Trophoblast cell (in vitro differentiated cells and primary cell): ENCODE measurements at regions not wholly inside any gene's neighbourhood (a gene's known extent, or its start where the extent isn't known, plus 50 kb on each side); places are given as distances from the start of the nearest gene placed in this dataset.

Source experiments
- DNase-seq, 2 donors: peaks; one replicate each; pipeline ENCODE4 v3.0.0-alpha.2; 2016
- H2AFZ ChIP-seq: 2 replicates; pipeline ENCODE4 v1.6.1; 2013; ENCODE audit warnings: low read length, moderate library complexity, mild to moderate bottlenecking; ENCODE audit not compliant: insufficient read depth, poor library complexity
- H2AK5ac ChIP-seq: 2 replicates; pipeline ENCODE4 v1.6.1; 2013; ENCODE audit warnings: mild to moderate bottlenecking, low read length
- H2BK120ac ChIP-seq: 2 replicates; pipeline ENCODE4 v1.6.1; 2013; ENCODE audit warnings: low read length, mild to moderate bottlenecking, moderate library complexity; ENCODE audit not compliant: insufficient read depth, poor library complexity
- H2BK12ac ChIP-seq: 2 replicates; pipeline ENCODE4 v1.6.1; 2013; ENCODE audit warnings: mild to moderate bottlenecking, low read length, moderate library complexity
- H2BK5ac ChIP-seq: 2 replicates; pipeline ENCODE4 v1.6.1; 2013; ENCODE audit warnings: low read length, low read depth, moderate library complexity, mild to moderate bottlenecking; ENCODE audit not compliant: poor library complexity
- H3K14ac ChIP-seq: 2 replicates; pipeline ENCODE4 v1.6.1; 2013; ENCODE audit warnings: mild to moderate bottlenecking, low read length
- H3K18ac ChIP-seq: 2 replicates; pipeline ENCODE4 v1.6.1; 2013; ENCODE audit warnings: mild to moderate bottlenecking, low read length
- H3K23ac ChIP-seq: 2 replicates; pipeline ENCODE4 v1.6.1; 2013; ENCODE audit warnings: low read length
- H3K27ac ChIP-seq: 2 replicates; pipeline ENCODE4 v1.5.1; 2013; ENCODE audit warnings: low read depth, mild to moderate bottlenecking, inconsistent platforms, low read length, moderate library complexity
- H3K27me3 ChIP-seq: 2 replicates; pipeline ENCODE4 v1.6.1; 2013; ENCODE audit warnings: inconsistent platforms, mild to moderate bottlenecking, low read length, moderate library complexity; ENCODE audit not compliant: insufficient read depth
- H3K36me3 ChIP-seq, 2 experiments: 1 replicate in 1 of 2; 2 replicates in 1 of 2; pipeline ENCODE4 v1.6.1; 2013; ENCODE audit warnings: low read length in 2 of 2, mild to moderate bottlenecking in 2 of 2, moderate library complexity in 1 of 2; ENCODE audit not compliant: insufficient read depth in 2 of 2, control insufficient read depth in 1 of 2
- H3K4ac ChIP-seq: 2 replicates; pipeline ENCODE4 v1.6.1; 2013; ENCODE audit warnings: low read depth, mild to moderate bottlenecking, low read length, moderate library complexity
- H3K4me1 ChIP-seq, 2 experiments: 1 replicate in 1 of 2; 2 replicates in 1 of 2; pipeline ENCODE4 v1.6.1; 2013; ENCODE audit warnings: low read length in 2 of 2, mild to moderate bottlenecking in 2 of 2, moderate library complexity in 1 of 2; ENCODE audit not compliant: insufficient read depth in 2 of 2, control insufficient read depth in 1 of 2
- H3K4me2 ChIP-seq: 2 replicates; pipeline ENCODE4 v1.6.1; 2013; ENCODE audit warnings: inconsistent platforms, mild to moderate bottlenecking, low read length, moderate library complexity
- H3K4me3 ChIP-seq: 2 replicates; pipeline ENCODE4 v1.5.1; 2013; ENCODE audit warnings: mild to moderate bottlenecking, low read depth, low read length, inconsistent platforms
- H3K79me1 ChIP-seq: one replicate; pipeline ENCODE4 v1.6.1; 2013; ENCODE audit warnings: low read length
- H3K79me2 ChIP-seq: 2 replicates; pipeline ENCODE4 v1.6.1; 2013; ENCODE audit warnings: low read length, mild to moderate bottlenecking; ENCODE audit not compliant: control insufficient read depth, insufficient read depth, poor library complexity
- H3K9ac ChIP-seq: 2 replicates; pipeline ENCODE4 v1.6.1; 2013; ENCODE audit warnings: mild to moderate bottlenecking, low read length
- H3K9me3 ChIP-seq: 2 replicates; pipeline ENCODE4 v1.6.1; 2013; ENCODE audit warnings: low read depth, mild to moderate bottlenecking, control low read depth, inconsistent platforms, low read length; ENCODE audit not compliant: insufficient read depth
- H4K12ac ChIP-seq: 2 replicates; pipeline ENCODE4 v1.6.1; 2013; ENCODE audit warnings: low read depth, mild to moderate bottlenecking, low read length, moderate library complexity
- H4K8ac ChIP-seq: 2 replicates; pipeline ENCODE4 v1.6.1; 2013; ENCODE audit warnings: low read depth, mild to moderate bottlenecking, low read length, moderate library complexity
- H4K91ac ChIP-seq: one replicate; pipeline ENCODE4 v1.6.1; 2013; ENCODE audit warnings: low read depth, mild to moderate bottlenecking, low read length, moderate library complexity
- WGBS: extraction: QIAGEN DNeasy Blood & Tissue Kit; methylation state at CpG from one replicate; pipeline ENCODE4 v1.1.7; 2013; ENCODE audit warnings: missing lambda C conversion rate; ENCODE audit not compliant: insufficient read length, insufficient coverage; ENCODE audit errors: extremely low coverage; 5-methylcytosine and 5-hydroxymethylcytosine counted together

DNA sequence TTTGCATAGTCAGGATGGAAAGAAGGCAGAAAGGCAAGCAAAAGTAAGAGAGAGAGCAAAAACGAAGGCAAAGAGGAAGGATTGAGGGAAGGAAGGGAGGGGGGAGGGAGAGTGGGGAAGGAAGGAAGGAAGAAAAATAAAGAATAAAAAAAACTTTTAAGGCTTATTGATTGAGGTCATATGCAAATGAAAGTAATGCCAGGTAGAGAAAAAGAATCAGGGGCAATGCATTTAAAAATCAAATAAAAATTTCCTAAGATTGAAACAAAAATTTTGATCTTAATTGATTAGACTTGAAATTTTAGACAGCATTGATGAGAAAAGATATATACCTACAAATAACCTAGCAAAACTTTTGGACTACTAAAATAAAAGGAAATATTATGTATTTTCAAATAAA lies 153.9 kb upstream of the KIF2B start:
- no peak overlapping the region for H3K23ac ChIP-seq
- no peak for DNase-seq
- no peak overlapping the region for H3K14ac ChIP-seq
- no peak overlapping the region for H4K12ac ChIP-seq
- no peaks in the 10 kb centered on the region for H3K79me1 ChIP-seq
- H3K4me1 ChIP-seq = no peaks in the 10 kb centered on the region
- H2AFZ ChIP-seq = no peak overlapping the region
- H3K18ac ChIP-seq = no peak overlapping the region
- H3K9me3 ChIP-seq = peaks cover 3% of the 10 kb centered on the region
- no CpG with 5 or more reads among the region's 1 CpG for WGBS
- H2BK120ac ChIP-seq = no peak overlapping the region
- no peaks in the 10 kb centered on the region for H3K79me2 ChIP-seq
- H4K91ac ChIP-seq = no peak overlapping the region
- no peaks in the 10 kb centered on the region for H3K27me3 ChIP-seq
- no peak overlapping the region for H2BK5ac ChIP-seq
- H3K36me3 ChIP-seq = no peaks in the 10 kb centered on the region
- H3K27ac ChIP-seq = no peak overlapping the region
- no peak overlapping the region for H3K4me2 ChIP-seq
- no peak overlapping the region for H3K4ac ChIP-seq
- no peak overlapping the region for H3K9ac ChIP-seq
- no peak overlapping the region for H2BK12ac ChIP-seq
- H4K8ac ChIP-seq = no peak overlapping the region
- H3K4me3 ChIP-seq = no peak overlapping the region
- H2AK5ac ChIP-seq = no peak overlapping the region

DNA sequence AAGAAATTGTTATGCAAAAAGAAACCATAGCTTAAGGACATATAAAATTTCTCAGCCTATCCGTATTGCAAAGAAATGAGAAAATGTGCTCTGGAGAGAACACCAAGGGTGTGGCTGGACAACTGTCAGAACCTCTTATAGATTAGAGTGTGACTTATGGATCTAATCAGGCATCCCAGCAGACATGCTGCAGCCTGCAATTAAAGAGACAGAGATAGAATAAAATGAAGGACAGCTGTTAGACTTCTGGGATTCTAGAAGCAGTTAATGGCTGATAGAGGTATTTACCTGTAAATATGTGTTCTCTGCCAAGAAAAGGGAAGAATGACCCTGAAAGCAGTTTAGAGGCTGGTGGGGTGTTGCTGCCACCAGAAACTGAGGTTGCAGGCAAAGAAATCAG lies 160.1 kb upstream of the KIF2B start:
- H3K4me2 ChIP-seq = no peak overlapping the region
- H4K8ac ChIP-seq = no peak overlapping the region
- H3K4me1 ChIP-seq = no peaks in the 10 kb centered on the region
- no peak overlapping the region for H2BK12ac ChIP-seq
- no CpG with 5 or more reads among the region's 1 CpG for whole genome bisulfite sequencing
- no peak overlapping the region for H3K4me3 ChIP-seq
- no peak overlapping the region for H4K91ac ChIP-seq
- no peaks in the 10 kb centered on the region for H3K9me3 ChIP-seq
- no peaks in the 10 kb centered on the region for H3K79me1 ChIP-seq
- no peak for DNase-seq
- no peak overlapping the region for H2AFZ ChIP-seq
- no peak overlapping the region for H3K27ac ChIP-seq
- no peak overlapping the region for H3K14ac ChIP-seq
- H2BK5ac ChIP-seq = no peak overlapping the region
- H3K23ac ChIP-seq = no peak overlapping the region
- H3K4ac ChIP-seq = no peak overlapping the region
- no peaks in the 10 kb centered on the region for H3K27me3 ChIP-seq
- H4K12ac ChIP-seq = no peak overlapping the region
- no peak overlapping the region for H3K18ac ChIP-seq
- no peaks in the 10 kb centered on the region for H3K36me3 ChIP-seq
- no peaks in the 10 kb centered on the region for H3K79me2 ChIP-seq
- no peak overlapping the region for H2BK120ac ChIP-seq
- H3K9ac ChIP-seq = no peak overlapping the region
- no peak overlapping the region for H2AK5ac ChIP-seq

DNA sequence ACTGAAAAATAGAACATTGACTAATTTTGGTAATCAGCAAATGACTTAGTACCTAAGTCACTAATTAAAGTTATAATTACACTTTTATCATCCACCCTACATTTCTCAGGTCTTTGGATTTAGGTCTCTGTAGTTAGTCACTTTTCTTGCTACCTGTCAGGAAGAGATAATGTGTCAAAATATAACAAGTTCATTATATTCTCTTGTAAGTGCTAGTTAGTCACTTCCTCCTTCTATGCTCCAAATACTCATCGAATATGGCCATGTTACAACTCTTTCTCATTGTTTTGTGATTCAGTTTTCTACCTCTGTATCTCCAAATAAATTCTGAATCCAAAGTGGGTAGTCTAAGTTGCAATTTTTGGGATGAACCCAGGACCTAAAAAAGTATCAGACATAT lies 163.5 kb upstream of the KIF2B start:
- Histone ChIP-seq H3K79me1 (no peaks in the 10 kb centered on the region), H4K8ac (no peak overlapping the region), H3K4me3 (no peak overlapping the region), H3K4me1 (no peaks in the 10 kb centered on the region), H2BK5ac (no peak overlapping the region), H3K27ac (no peak overlapping the region), H4K91ac (no peak overlapping the region), H3K79me2 (no peaks in the 10 kb centered on the region), H3K18ac (no peak overlapping the region), H3K4me2 (no peak overlapping the region), H3K9me3 (no peaks in the 10 kb centered on the region), H2BK120ac (no peak overlapping the region), H3K14ac (no peak overlapping the region), H3K23ac (no peak overlapping the region), H2AK5ac (no peak overlapping the region), H4K12ac (no peak overlapping the region), H3K4ac (no peak overlapping the region), H3K36me3 (no peaks in the 10 kb centered on the region), H3K27me3 (no peaks in the 10 kb centered on the region), H2BK12ac (no peak overlapping the region), H3K9ac (no peak overlapping the region), H2AFZ (no peak overlapping the region)
- no CpG with 5 or more reads among the region's 1 CpG for WGBS
- no peak for DNase-seq

DNA sequence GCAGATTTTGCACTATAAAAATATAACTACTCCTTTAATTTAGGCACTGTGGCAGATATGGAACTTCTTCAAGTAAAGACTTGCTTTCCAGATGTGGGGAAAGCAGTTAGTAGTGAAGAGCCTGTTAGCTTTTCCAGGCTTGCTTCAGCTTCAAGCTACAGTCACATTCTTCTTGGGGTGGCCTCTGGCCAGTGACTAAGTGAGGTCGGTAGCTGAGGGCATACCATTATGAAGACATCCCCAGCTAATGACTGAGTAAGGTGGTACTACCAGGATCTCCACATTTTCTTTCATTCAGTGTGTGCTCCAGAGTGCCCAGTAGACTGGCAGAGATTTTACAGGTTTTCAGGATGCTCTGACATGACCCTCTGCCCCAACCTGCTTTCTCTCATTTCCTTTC lies 167.1 kb upstream of the KIF2B start:
- no peak overlapping the region for H4K12ac ChIP-seq
- no peak overlapping the region for H3K27ac ChIP-seq
- H3K4me2 ChIP-seq = no peak overlapping the region
- H3K14ac ChIP-seq = no peak overlapping the region
- H2AK5ac ChIP-seq = no peak overlapping the region
- H3K4me1 ChIP-seq = no peaks in the 10 kb centered on the region
- no peak overlapping the region for H4K91ac ChIP-seq
- H3K4me3 ChIP-seq = no peak overlapping the region
- WGBS = no CpG with 5 or more reads among the region's 1 CpG
- no peak overlapping the region for H4K8ac ChIP-seq
- H2BK5ac ChIP-seq = no peak overlapping the region
- H3K9ac ChIP-seq = no peak overlapping the region
- H2AFZ ChIP-seq = no peak overlapping the region
- no peak overlapping the region for H3K18ac ChIP-seq
- H3K4ac ChIP-seq = no peak overlapping the region
- no peaks in the 10 kb centered on the region for H3K9me3 ChIP-seq
- H2BK120ac ChIP-seq = no peak overlapping the region
- H2BK12ac ChIP-seq = no peak overlapping the region
- H3K23ac ChIP-seq = no peak overlapping the region
- H3K79me2 ChIP-seq = no peaks in the 10 kb centered on the region
- no peak for DNase-seq
- no peaks in the 10 kb centered on the region for H3K79me1 ChIP-seq
- H3K27me3 ChIP-seq = no peaks in the 10 kb centered on the region
- H3K36me3 ChIP-seq = no peaks in the 10 kb centered on the region
